ENCODE measurements at regions not wholly inside any gene's neighbourhood (a gene's known extent, or its start where the extent isn't known, plus 50 kb on each side); places are given as distances from the start of the nearest gene placed in this dataset.
A peak's percentile ranks its signal among the peaks of the same experiment; 100 is the strongest.
"Not testable (repeated sequence)": the region's sequence is repeated elsewhere in the genome, so short reads cannot be mapped to it uniquely, and the experiment has no call there.

DNA sequence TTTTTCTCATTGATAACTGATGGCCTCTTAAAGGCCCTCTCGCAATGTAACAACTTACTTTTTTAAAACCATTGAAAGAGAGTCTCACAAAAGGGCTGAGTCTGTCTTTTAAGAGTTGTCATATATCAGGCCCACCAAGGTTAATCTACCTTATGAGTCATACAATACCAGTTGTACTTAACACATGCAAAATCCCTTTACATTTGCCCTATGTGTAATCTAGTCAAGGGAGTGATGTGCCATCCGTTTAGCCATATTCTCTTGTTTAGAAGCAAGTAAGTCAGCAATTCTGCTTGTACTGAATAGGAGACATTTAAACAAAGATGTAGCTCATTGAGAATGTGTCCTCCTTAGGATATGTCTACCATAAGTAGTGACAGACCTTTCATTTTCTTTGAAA, 143.7 kb downstream of the TENT5A start:
- no peak overlapping the region for H3K4me3 ChIP-seq (ENCODE audit: low read depth, low read length)
- DNase-seq (ENCODE audit: low read depth, low spot score) = no peak
- TF ChIP-seq CTCF (IDR thresholded peaks at IDR 0.05; ENCODE audit: low read depth, low read length) = no peak
- in situ Hi-C loops (cut with HindIII; ENCODE audit: low sequenced_read_pairs) = no loop called here

- no peak overlapping the region for H3K4me3 ChIP-seq (ENCODE audit: low read depth, low read length)
- in situ Hi-C loops (cut with HindIII; ENCODE audit: low sequenced_read_pairs) = no loop called here
- TF ChIP-seq CTCF (IDR thresholded peaks at IDR 0.05; ENCODE audit: low read depth, low read length) = no peak
These were observed 145.5 kb downstream of the TENT5A start for GRCh38 chr6:81606965-81607381.

GRCh38 chr6:81605526-81605925, 147.0 kb downstream of the TENT5A start:
- H3K4me3 ChIP-seq (ENCODE audit: low read depth, low read length) = no peak overlapping the region
- DNase-seq (ENCODE audit: low read depth, low spot score) = no peak
- no peak for TF ChIP-seq CTCF (IDR thresholded peaks at IDR 0.05; ENCODE audit: low read depth, low read length)
- in situ Hi-C loops (cut with HindIII; ENCODE audit: low sequenced_read_pairs) = no loop called here

More at GRCh38 chr6:81606965-81607381, 145.5 kb downstream of the TENT5A start:
- peak; percentile 67 for DNase-seq (ENCODE audit: low read depth, low spot score)

GRCh38 chr6:81601918-81602317, 150.6 kb downstream of the TENT5A start:
- in situ Hi-C loops (cut with HindIII; ENCODE audit: low sequenced_read_pairs) = no loop called here
- TF ChIP-seq CTCF (IDR thresholded peaks at IDR 0.05; ENCODE audit: low read depth, low read length) = no peak
- no peak overlapping the region for H3K4me3 ChIP-seq (ENCODE audit: low read depth, low read length)
- no peak for DNase-seq (ENCODE audit: low read depth, low spot score)

DNA sequence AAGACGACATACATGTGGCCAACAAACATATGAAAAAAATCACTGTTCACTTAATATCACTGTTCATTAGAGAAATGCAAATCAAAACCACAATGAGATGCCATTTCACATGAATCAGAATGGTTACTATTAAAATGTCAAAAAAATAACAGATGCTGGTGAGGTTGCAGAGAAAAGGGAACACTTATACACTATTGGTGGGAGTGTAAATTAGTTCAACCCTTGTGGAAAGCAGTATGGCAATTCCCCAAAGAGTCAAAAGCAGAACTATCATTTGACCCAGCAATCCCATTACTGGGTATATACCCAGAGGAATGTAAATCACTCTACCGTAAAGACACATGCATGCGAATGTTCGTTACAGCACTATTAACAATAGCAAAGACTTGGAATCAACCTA, 152.0 kb downstream of the TENT5A start:
- in situ Hi-C loops (cut with HindIII; ENCODE audit: low sequenced_read_pairs); H3K4me3 ChIP-seq (ENCODE audit: low read depth, low read length); DNase-seq (ENCODE audit: low read depth, low spot score): not testable (repeated sequence)

- no peak for DNase-seq (ENCODE audit: low read depth, low spot score)
- in situ Hi-C loops (cut with HindIII; ENCODE audit: low sequenced_read_pairs) = no loop called here
These were observed 158.0 kb downstream of the TENT5A start for GRCh38 chr6:81594501-81594900.

DNA sequence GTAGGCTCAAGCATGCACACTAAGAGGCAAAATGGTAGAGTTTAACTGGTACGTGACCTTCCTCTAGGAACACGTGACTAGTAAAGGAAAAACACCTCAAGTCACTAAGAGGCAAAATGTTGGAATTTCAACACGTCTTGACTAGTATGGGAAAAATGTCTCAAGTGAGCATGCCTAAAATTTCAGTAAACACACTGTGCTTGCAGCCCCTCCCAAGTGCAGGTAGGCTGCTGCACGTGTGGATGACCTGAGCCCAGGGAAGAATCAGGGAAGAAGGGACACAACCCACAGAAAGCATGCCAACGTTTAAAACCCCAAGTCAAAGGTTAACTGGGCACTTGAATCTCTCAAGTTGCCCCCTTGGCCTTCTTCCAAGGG, 162.2 kb downstream of the TENT5A start:
- no peak for TF ChIP-seq CTCF (IDR thresholded peaks at IDR 0.05; ENCODE audit: low read depth, low read length)
- DNase-seq (ENCODE audit: low read depth, low spot score) = no peak
- in situ Hi-C loops (cut with HindIII; ENCODE audit: low sequenced_read_pairs) = no loop called here
- no peak overlapping the region for H3K4me3 ChIP-seq (ENCODE audit: low read depth, low read length)

More at GRCh38 chr6:81594501-81594900, 158.0 kb downstream of the TENT5A start:
- H3K4me3 ChIP-seq (ENCODE audit: low read depth, low read length) = no peak overlapping the region
- TF ChIP-seq CTCF (IDR thresholded peaks at IDR 0.05; ENCODE audit: low read depth, low read length) = no peak
